ENCODE measurements at regions not wholly inside any gene's neighbourhood (a gene's known extent, or its start where the extent isn't known, plus 50 kb on each side); places are given as distances from the start of the nearest gene placed in this dataset.

DNA sequence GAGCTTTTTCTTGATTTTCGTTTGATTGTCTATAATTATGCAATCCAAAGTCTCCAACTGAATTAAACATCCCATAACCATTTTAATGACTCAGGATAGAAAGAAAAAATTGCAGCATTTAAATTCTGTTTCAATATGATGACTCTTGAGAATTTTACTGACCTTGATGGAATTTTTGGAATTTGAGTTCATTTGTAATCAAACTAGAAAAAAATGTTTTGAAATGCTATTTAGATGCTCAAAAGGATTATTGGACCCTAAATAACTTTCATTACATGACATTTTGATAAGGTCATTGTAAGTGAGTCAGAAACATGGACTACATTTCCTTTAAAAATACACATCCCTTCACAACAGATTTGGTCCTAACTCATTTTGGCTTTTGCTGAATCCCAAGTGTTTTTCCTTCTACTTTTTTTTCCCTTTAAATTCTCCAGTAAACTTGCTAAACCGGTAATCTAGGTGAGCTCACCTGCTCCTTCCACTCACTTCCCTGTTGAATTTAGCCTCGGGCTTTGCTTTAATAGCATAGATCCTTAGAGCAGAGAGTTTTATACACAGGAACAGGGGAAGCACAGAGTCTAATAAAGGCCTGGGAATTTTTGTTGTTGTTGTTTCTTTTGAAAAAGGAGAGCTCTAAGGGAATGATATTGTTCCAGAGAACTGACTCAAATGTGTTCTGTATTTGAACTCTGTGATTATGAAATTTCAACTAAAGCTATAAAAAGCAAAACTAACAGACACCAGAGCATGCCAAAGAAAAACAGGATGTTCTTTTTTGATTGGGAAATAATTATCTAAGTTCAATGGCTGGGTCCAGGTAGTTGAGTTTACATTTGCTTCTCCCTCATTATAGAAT is 1088.2 kb upstream of the CITED2 start:
- intact Hi-C loops (cut with micrococcal nuclease; ENCODE audit: unreplicated experiment), result no loop called here
- no TSS peak for BruUV-seq (replicated peaks)
- Mint-ChIP-seq H3K4me3 (ENCODE audit: unreplicated experiment) (peak overlapping the region; percentile 39), H3K27ac (ENCODE audit: unreplicated experiment) (no peak overlapping the region), H3K4me1 (ENCODE audit: low read depth, unreplicated experiment) (peaks cover 7% of the 10 kb centered on the region), H3K27me3 (ENCODE audit: insufficient read depth, unreplicated experiment) (no peaks in the 10 kb centered on the region), H3K36me3 (ENCODE audit: insufficient read depth, unreplicated experiment) (no peaks in the 10 kb centered on the region), H3K9me3 (ENCODE audit: unreplicated experiment) (no peaks in the 10 kb centered on the region)
- POLR2A ChIA-PET, result no interaction called here
- Histone ChIP-seq H3K9me3 (no peaks in the 10 kb centered on the region), H3K36me3 (ENCODE audit: control insufficient read depth, insufficient read depth, low read length) (no peaks in the 10 kb centered on the region), H3K27me3 (replicated peaks; ENCODE audit: control insufficient read depth, insufficient read depth, low read length) (no peaks in the 10 kb centered on the region), H3K4me3 (ENCODE audit: low read depth, low read length) (no peak overlapping the region), H3K4me1 (0 out of 2 replicates have a peak, but pooled peaks cover 4% of the 10 kb centered on the region)
- TF ChIP-seq, protein P1, sequence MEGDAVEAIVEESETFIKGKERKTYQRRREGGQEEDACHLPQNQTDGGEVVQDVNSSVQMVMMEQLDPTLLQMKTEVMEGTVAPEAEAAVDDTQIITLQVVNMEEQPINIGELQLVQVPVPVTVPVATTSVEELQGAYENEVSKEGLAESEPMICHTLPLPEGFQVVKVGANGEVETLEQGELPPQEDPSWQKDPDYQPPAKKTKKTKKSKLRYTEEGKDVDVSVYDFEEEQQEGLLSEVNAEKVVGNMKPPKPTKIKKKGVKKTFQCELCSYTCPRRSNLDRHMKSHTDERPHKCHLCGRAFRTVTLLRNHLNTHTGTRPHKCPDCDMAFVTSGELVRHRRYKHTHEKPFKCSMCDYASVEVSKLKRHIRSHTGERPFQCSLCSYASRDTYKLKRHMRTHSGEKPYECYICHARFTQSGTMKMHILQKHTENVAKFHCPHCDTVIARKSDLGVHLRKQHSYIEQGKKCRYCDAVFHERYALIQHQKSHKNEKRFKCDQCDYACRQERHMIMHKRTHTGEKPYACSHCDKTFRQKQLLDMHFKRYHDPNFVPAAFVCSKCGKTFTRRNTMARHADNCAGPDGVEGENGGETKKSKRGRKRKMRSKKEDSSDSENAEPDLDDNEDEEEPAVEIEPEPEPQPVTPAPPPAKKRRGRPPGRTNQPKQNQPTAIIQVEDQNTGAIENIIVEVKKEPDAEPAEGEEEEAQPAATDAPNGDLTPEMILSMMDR (IDR thresholded peaks at IDR 0.05; ENCODE audit: insufficient read depth in 1 of 2, low read depth in 1 of 2, low read length in 1 of 2, severe bottlenecking in 1 of 2, unreplicated experiment in 1 of 2), result no peak
- peak in 1 of 2 experiments; percentile 17 for DNase-seq
- CTCF ChIA-PET, result no interaction called here

DNA sequence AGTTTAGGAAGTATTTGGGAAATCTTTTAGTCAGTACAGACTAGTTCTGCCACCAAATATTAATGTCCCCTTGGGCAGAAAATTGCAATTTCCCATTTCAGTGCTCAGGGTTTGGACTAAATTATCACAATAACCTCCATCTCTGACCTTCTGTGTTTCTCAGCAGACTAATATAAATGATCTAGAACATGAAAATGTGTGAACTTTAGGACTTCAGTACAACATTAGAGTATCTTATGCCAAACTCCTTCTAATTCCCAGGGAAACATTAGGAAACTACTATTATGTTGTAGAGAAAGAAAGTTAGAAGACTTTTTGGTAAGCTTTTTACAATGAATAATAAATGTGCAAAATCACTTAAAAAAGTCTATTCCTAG is 1087.6 kb upstream of the CITED2 start:
- no peak overlapping the region for H3K27ac Mint-ChIP-seq (ENCODE audit: unreplicated experiment)
- H3K9me3 Mint-ChIP-seq (ENCODE audit: unreplicated experiment), result no peaks in the 10 kb centered on the region
- H3K27me3 Mint-ChIP-seq (ENCODE audit: insufficient read depth, unreplicated experiment), result no peaks in the 10 kb centered on the region
- no TSS peak for BruUV-seq (replicated peaks)
- no peak overlapping the region for H3K4me3 ChIP-seq (ENCODE audit: low read depth, low read length)
- no peak for DNase-seq
- H3K4me1 ChIP-seq, result 0 out of 2 replicates have a peak, but pooled peaks cover 4% of the 10 kb centered on the region
- peaks cover 7% of the 10 kb centered on the region for H3K4me1 Mint-ChIP-seq (ENCODE audit: low read depth, unreplicated experiment)
- H3K27me3 ChIP-seq (replicated peaks; ENCODE audit: control insufficient read depth, insufficient read depth, low read length), result no peaks in the 10 kb centered on the region
- H3K36me3 Mint-ChIP-seq (ENCODE audit: insufficient read depth, unreplicated experiment), result no peaks in the 10 kb centered on the region
- intact Hi-C loops (cut with micrococcal nuclease; ENCODE audit: unreplicated experiment), result no loop called here
- H3K4me3 Mint-ChIP-seq (ENCODE audit: unreplicated experiment), result no peak overlapping the region
- H3K36me3 ChIP-seq (ENCODE audit: control insufficient read depth, insufficient read depth, low read length), result no peaks in the 10 kb centered on the region
- ChIA-PET CTCF (no interaction called here), POLR2A (no interaction called here)
- TF ChIP-seq, protein P1 (IDR thresholded peaks at IDR 0.05; ENCODE audit: insufficient read depth in 1 of 2, low read depth in 1 of 2, low read length in 1 of 2, severe bottlenecking in 1 of 2, unreplicated experiment in 1 of 2), result no peak
- H3K9me3 ChIP-seq, result no peaks in the 10 kb centered on the region

DNA sequence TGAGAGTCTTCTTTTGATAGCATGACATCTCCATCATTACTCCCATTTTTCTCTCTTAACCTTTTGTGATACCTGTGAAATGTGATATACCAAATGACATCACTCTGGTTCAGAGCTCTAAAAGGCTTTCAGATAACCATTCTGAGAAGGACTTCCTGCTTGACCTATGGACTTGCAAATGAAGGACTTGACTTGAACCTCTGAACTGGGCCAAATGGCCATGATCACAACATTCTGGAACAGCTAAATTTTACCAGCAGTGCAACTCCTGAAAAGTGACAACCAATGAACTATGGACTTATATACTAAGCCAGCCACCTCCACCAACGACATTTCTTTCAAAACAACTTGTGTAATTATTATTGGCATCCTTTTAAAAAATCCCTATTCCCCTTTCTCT is 1085.8 kb upstream of the CITED2 start:
- Histone ChIP-seq H3K4me1 (0 out of 2 replicates have a peak, but pooled peaks cover 4% of the 10 kb centered on the region), H3K9me3 (no peaks in the 10 kb centered on the region), H3K4me3 (ENCODE audit: low read depth, low read length) (no peak overlapping the region), H3K27me3 (replicated peaks; ENCODE audit: control insufficient read depth, insufficient read depth, low read length) (no peaks in the 10 kb centered on the region), H3K36me3 (ENCODE audit: control insufficient read depth, insufficient read depth, low read length) (no peaks in the 10 kb centered on the region)
- Mint-ChIP-seq H3K4me1 (ENCODE audit: low read depth, unreplicated experiment) (peaks cover 7% of the 10 kb centered on the region), H3K27ac (ENCODE audit: unreplicated experiment) (no peak overlapping the region), H3K9me3 (ENCODE audit: unreplicated experiment) (no peaks in the 10 kb centered on the region), H3K4me3 (ENCODE audit: unreplicated experiment) (no peak overlapping the region), H3K27me3 (ENCODE audit: insufficient read depth, unreplicated experiment) (no peaks in the 10 kb centered on the region), H3K36me3 (ENCODE audit: insufficient read depth, unreplicated experiment) (no peaks in the 10 kb centered on the region)
- no TSS peak for BruUV-seq (replicated peaks)
- TF ChIP-seq, protein P1 (IDR thresholded peaks at IDR 0.05; ENCODE audit: insufficient read depth in 1 of 2, low read depth in 1 of 2, low read length in 1 of 2, severe bottlenecking in 1 of 2, unreplicated experiment in 1 of 2), result no peak
- intact Hi-C loops (cut with micrococcal nuclease; ENCODE audit: unreplicated experiment), result no loop called here
- no peak for DNase-seq
- CTCF ChIA-PET, result no interaction called here
- POLR2A ChIA-PET, result no interaction called here
